ENCODE measurements at regions not wholly inside any gene's neighbourhood (a gene's known extent, or its start where the extent isn't known, plus 50 kb on each side); places are given as distances from the start of the nearest gene placed in this dataset.

DNA sequence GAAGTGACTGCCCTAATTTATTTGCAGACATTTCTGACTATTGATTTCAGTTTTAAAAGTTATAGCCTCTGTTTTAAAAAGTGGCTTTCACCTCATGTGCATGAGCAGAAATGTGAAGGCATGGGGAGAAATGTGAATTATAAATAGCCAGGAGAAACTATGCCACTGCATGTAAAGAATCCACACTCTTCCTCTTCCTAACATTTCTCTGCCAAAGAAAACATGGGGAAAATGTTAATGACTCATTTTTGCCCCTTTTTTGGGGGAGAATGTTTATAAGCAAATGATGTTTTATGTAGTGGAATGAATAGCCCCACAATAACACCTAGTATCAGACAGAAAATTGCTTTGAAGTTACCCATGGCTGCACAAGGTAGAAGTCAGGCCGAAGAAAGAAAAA, 249.0 kb upstream of the TANK start:
- TF ChIP-seq GATA2 (IDR thresholded peaks at IDR 0.05; ENCODE audit: low read depth, low read length) (no peak), GATA3 (IDR thresholded peaks at IDR 0.05; ENCODE audit: low read depth, low read length) (no peak)
